ENCODE measurements at regions not wholly inside any gene's neighbourhood (a gene's known extent, or its start where the extent isn't known, plus 50 kb on each side); places are given as distances from the start of the nearest gene placed in this dataset.

DNA sequence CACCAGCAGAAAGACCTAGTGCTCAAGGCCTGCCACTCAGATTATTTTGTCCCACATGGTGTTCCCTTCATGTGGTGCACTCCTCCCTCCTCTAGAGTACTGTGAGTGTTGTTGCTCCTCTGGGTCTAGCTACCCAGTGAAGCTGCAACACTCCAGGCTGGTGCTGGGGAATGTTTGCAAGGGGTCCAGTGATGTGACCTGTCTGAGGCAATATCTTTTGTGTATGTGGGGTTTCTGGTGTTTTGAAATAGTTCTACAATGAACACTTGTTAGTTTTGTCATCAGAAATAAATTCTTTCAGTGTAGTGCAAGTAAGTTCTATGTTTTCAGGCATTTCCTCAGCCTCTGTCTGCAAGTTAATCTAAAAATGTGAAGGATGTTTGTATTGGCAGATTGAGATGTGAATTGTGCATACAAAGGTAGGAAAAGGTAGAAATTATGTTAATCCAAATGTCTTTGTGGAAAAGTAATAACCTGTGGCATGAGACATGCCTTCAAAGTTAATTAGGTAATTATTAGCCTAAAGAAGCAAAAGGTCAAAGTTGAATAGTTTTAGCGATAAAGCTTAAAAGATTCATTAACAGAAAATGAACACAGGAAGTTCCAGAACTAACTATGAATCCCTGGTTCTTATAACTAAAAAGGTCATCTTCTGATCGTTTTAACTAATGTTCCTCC, 616.8 kb downstream of the LTN1 start:
- TF ChIP-seq, protein P1, sequence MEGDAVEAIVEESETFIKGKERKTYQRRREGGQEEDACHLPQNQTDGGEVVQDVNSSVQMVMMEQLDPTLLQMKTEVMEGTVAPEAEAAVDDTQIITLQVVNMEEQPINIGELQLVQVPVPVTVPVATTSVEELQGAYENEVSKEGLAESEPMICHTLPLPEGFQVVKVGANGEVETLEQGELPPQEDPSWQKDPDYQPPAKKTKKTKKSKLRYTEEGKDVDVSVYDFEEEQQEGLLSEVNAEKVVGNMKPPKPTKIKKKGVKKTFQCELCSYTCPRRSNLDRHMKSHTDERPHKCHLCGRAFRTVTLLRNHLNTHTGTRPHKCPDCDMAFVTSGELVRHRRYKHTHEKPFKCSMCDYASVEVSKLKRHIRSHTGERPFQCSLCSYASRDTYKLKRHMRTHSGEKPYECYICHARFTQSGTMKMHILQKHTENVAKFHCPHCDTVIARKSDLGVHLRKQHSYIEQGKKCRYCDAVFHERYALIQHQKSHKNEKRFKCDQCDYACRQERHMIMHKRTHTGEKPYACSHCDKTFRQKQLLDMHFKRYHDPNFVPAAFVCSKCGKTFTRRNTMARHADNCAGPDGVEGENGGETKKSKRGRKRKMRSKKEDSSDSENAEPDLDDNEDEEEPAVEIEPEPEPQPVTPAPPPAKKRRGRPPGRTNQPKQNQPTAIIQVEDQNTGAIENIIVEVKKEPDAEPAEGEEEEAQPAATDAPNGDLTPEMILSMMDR (IDR thresholded peaks at IDR 0.05) = no peak
- TF ChIP-seq POLR2A (IDR thresholded peaks at IDR 0.05) = no peak

Data from uterus (tissue), 2 donors.